ENCODE measurements at regions not wholly inside any gene's neighbourhood (a gene's known extent, or its start where the extent isn't known, plus 50 kb on each side); places are given as distances from the start of the nearest gene placed in this dataset.

- no peak for DNase-seq
- H3K4me1 Mint-ChIP-seq, result no peaks in the 10 kb centered on the region
- peaks cover 6% of the 10 kb centered on the region for H3K9me3 Mint-ChIP-seq
- H3K27ac Mint-ChIP-seq, result no peak overlapping the region
- H3K36me3 Mint-ChIP-seq (ENCODE audit: low read depth), result no peaks in the 10 kb centered on the region
- ChIA-PET CTCF (no interaction called here), POLR2A (no interaction called here)
- no peak overlapping the region for H3K4me3 Mint-ChIP-seq
- no peaks in the 10 kb centered on the region for H3K27me3 Mint-ChIP-seq
These were observed 1195.8 kb downstream of the PCDH18 start for GRCh38 chr4:136336479-136336878.

GRCh38 chr4:136329042-136329662 lies 1203.1 kb downstream of the PCDH18 start:
- Mint-ChIP-seq H3K4me1 (no peaks in the 10 kb centered on the region), H3K4me3 (no peak overlapping the region), H3K27ac (no peak overlapping the region), H3K27me3 (no peaks in the 10 kb centered on the region), H3K36me3 (ENCODE audit: low read depth) (no peaks in the 10 kb centered on the region), H3K9me3 (peaks cover 3% of the 10 kb centered on the region)
- DNase-seq, result no peak
- ChIA-PET POLR2A (no interaction called here), CTCF (no interaction called here)

- peaks cover 3% of the 10 kb centered on the region for H3K9me3 Mint-ChIP-seq
- no peaks in the 10 kb centered on the region for H3K4me1 Mint-ChIP-seq
- H3K4me3 Mint-ChIP-seq, result no peak overlapping the region
- CTCF ChIA-PET, result no interaction called here
- no peak for DNase-seq
- H3K36me3 Mint-ChIP-seq (ENCODE audit: low read depth), result no peaks in the 10 kb centered on the region
- POLR2A ChIA-PET, result no interaction called here
- H3K27ac Mint-ChIP-seq, result no peak overlapping the region
- H3K27me3 Mint-ChIP-seq, result no peaks in the 10 kb centered on the region
These were observed 1204.2 kb downstream of the PCDH18 start for GRCh38 chr4:136328131-136328530.

GRCh38 chr4:136320465-136320813 lies 1211.9 kb downstream of the PCDH18 start:
- no peaks in the 10 kb centered on the region for H3K4me1 Mint-ChIP-seq
- no peaks in the 10 kb centered on the region for H3K27me3 Mint-ChIP-seq
- no peak overlapping the region for H3K4me3 Mint-ChIP-seq
- no peak overlapping the region for H3K27ac Mint-ChIP-seq
- POLR2A ChIA-PET, result no interaction called here
- H3K36me3 Mint-ChIP-seq (ENCODE audit: low read depth), result no peaks in the 10 kb centered on the region
- CTCF ChIA-PET, result no interaction called here
- no peak for DNase-seq
- no peaks in the 10 kb centered on the region for H3K9me3 Mint-ChIP-seq

- ChIA-PET CTCF (no interaction called here), POLR2A (no interaction called here)
- H3K36me3 Mint-ChIP-seq (ENCODE audit: low read depth), result no peaks in the 10 kb centered on the region
- no peak for DNase-seq
- H3K27me3 Mint-ChIP-seq, result no peaks in the 10 kb centered on the region
- H3K9me3 Mint-ChIP-seq, result no peaks in the 10 kb centered on the region
- no peak overlapping the region for H3K4me3 Mint-ChIP-seq
- no peaks in the 10 kb centered on the region for H3K4me1 Mint-ChIP-seq
- H3K27ac Mint-ChIP-seq, result no peak overlapping the region
These were observed 1212.4 kb downstream of the PCDH18 start for GRCh38 chr4:136319789-136320464.

- Mint-ChIP-seq H3K27ac (no peak overlapping the region), H3K4me3 (no peak overlapping the region), H3K36me3 (ENCODE audit: low read depth) (no peaks in the 10 kb centered on the region), H3K4me1 (no peaks in the 10 kb centered on the region), H3K27me3 (no peaks in the 10 kb centered on the region), H3K9me3 (no peaks in the 10 kb centered on the region)
- CTCF ChIA-PET, result no interaction called here
- POLR2A ChIA-PET, result no interaction called here
- DNase-seq, result no peak
These were observed 1215.3 kb downstream of the PCDH18 start for GRCh38 chr4:136316961-136317360.

GRCh38 chr4:136314686-136315085 lies 1217.6 kb downstream of the PCDH18 start:
- ChIA-PET CTCF (no interaction called here), POLR2A (no interaction called here)
- H3K4me3 Mint-ChIP-seq, result no peak overlapping the region
- no peak overlapping the region for H3K27ac Mint-ChIP-seq
- DNase-seq, result no peak
- no peaks in the 10 kb centered on the region for H3K36me3 Mint-ChIP-seq (ENCODE audit: low read depth)
- H3K27me3 Mint-ChIP-seq, result no peaks in the 10 kb centered on the region
- H3K4me1 Mint-ChIP-seq, result no peaks in the 10 kb centered on the region
- no peaks in the 10 kb centered on the region for H3K9me3 Mint-ChIP-seq

- Mint-ChIP-seq H3K27ac (no peak overlapping the region), H3K4me1 (no peaks in the 10 kb centered on the region), H3K36me3 (ENCODE audit: low read depth) (no peaks in the 10 kb centered on the region), H3K27me3 (no peaks in the 10 kb centered on the region), H3K4me3 (no peak overlapping the region), H3K9me3 (no peaks in the 10 kb centered on the region)
- no peak for DNase-seq
- CTCF ChIA-PET, result no interaction called here
- POLR2A ChIA-PET, result no interaction called here
These were observed 1220.5 kb downstream of the PCDH18 start for GRCh38 chr4:136311774-136312173.

GRCh38 chr4:136307765-136308164 lies 1224.5 kb downstream of the PCDH18 start:
- POLR2A ChIA-PET, result no interaction called here
- CTCF ChIA-PET, result no interaction called here
- no peaks in the 10 kb centered on the region for H3K36me3 Mint-ChIP-seq (ENCODE audit: low read depth)
- no peak overlapping the region for H3K27ac Mint-ChIP-seq
- no peaks in the 10 kb centered on the region for H3K27me3 Mint-ChIP-seq
- no peak overlapping the region for H3K4me3 Mint-ChIP-seq
- DNase-seq, result no peak
- H3K4me1 Mint-ChIP-seq, result no peaks in the 10 kb centered on the region
- no peaks in the 10 kb centered on the region for H3K9me3 Mint-ChIP-seq

GRCh38 chr4:136306361-136306760 lies 1225.9 kb downstream of the PCDH18 start:
- Mint-ChIP-seq H3K27me3 (no peaks in the 10 kb centered on the region), H3K27ac (no peak overlapping the region), H3K4me1 (no peaks in the 10 kb centered on the region), H3K9me3 (no peaks in the 10 kb centered on the region), H3K4me3 (no peak overlapping the region), H3K36me3 (ENCODE audit: low read depth) (no peaks in the 10 kb centered on the region)
- DNase-seq, result no peak
- POLR2A ChIA-PET, result no interaction called here
- CTCF ChIA-PET, result no interaction called here

- ChIA-PET CTCF (no interaction called here), POLR2A (no interaction called here)
- no peak for DNase-seq
- H3K27me3 Mint-ChIP-seq, result no peaks in the 10 kb centered on the region
- H3K36me3 Mint-ChIP-seq (ENCODE audit: low read depth), result no peaks in the 10 kb centered on the region
- no peak overlapping the region for H3K27ac Mint-ChIP-seq
- no peak overlapping the region for H3K4me3 Mint-ChIP-seq
- H3K4me1 Mint-ChIP-seq, result no peaks in the 10 kb centered on the region
- H3K9me3 Mint-ChIP-seq, result peaks cover 2% of the 10 kb centered on the region
These were observed 1229.7 kb downstream of the PCDH18 start for GRCh38 chr4:136302566-136302965.

GRCh38 chr4:136301749-136302495 lies 1230.4 kb downstream of the PCDH18 start:
- ChIA-PET POLR2A (no interaction called here), CTCF (no interaction called here)
- Mint-ChIP-seq H3K27me3 (no peaks in the 10 kb centered on the region), H3K27ac (no peak overlapping the region), H3K36me3 (ENCODE audit: low read depth) (no peaks in the 10 kb centered on the region), H3K9me3 (peaks cover 2% of the 10 kb centered on the region), H3K4me1 (no peaks in the 10 kb centered on the region), H3K4me3 (no peak overlapping the region)
- no peak for DNase-seq

- peaks cover 3% of the 10 kb centered on the region for H3K9me3 Mint-ChIP-seq
- no peak for DNase-seq
- no peak overlapping the region for H3K4me3 Mint-ChIP-seq
- no peaks in the 10 kb centered on the region for H3K36me3 Mint-ChIP-seq (ENCODE audit: low read depth)
- H3K4me1 Mint-ChIP-seq, result no peaks in the 10 kb centered on the region
- POLR2A ChIA-PET, result no interaction called here
- CTCF ChIA-PET, result no interaction called here
- no peak overlapping the region for H3K27ac Mint-ChIP-seq
- no peaks in the 10 kb centered on the region for H3K27me3 Mint-ChIP-seq
These were observed 1248.3 kb downstream of the PCDH18 start for GRCh38 chr4:136283977-136284376.

GRCh38 chr4:136281889-136282288 lies 1250.4 kb downstream of the PCDH18 start:
- CTCF ChIA-PET, result no interaction called here
- H3K9me3 Mint-ChIP-seq, result peaks cover 3% of the 10 kb centered on the region
- DNase-seq, result no peak
- H3K27me3 Mint-ChIP-seq, result no peaks in the 10 kb centered on the region
- POLR2A ChIA-PET, result no interaction called here
- no peak overlapping the region for H3K27ac Mint-ChIP-seq
- H3K36me3 Mint-ChIP-seq (ENCODE audit: low read depth), result no peaks in the 10 kb centered on the region
- H3K4me1 Mint-ChIP-seq, result no peaks in the 10 kb centered on the region
- no peak overlapping the region for H3K4me3 Mint-ChIP-seq
